SU-DHL-6 (cell line): ENCODE measurements at regions not wholly inside any gene's neighbourhood (a gene's known extent, or its start where the extent isn't known, plus 50 kb on each side); places are given as distances from the start of the nearest gene placed in this dataset.

Source experiments
- H2AFZ ChIP-seq: fragments of 200-600 bp; sonication (generic); 2 replicates; pipeline ENCODE4 v1.6.1; 2014; ENCODE audit warnings: low read depth, mild to moderate bottlenecking, moderate library complexity, mixed read lengths, antibody characterized with exemption, low read length; ENCODE audit not compliant: severe bottlenecking
- H3F3A ChIP-seq: fragments of 200-600 bp; shearing (Covaris generic); 2 replicates; pipeline ENCODE4 v1.6.0; 2016; ENCODE audit warnings: antibody characterized with exemption, mild to moderate bottlenecking; ENCODE audit not compliant: insufficient read depth
- H3K27ac ChIP-seq: fragments of 200-600 bp; sonication (generic); 2 replicates; pipeline ENCODE4 v1.5.1; 2016; ENCODE audit warnings: low read depth, mild to moderate bottlenecking, low read length, moderate library complexity, mixed read lengths
- H3K27me3 ChIP-seq: fragments of 200-600 bp; sonication (generic), shearing (Covaris generic); 2 replicates; pipeline ENCODE4 v1.6.0; 2014; ENCODE audit warnings: mild to moderate bottlenecking, low read length
- H3K36me3 ChIP-seq: fragments of 200-600 bp; sonication (generic); 2 replicates; pipeline ENCODE4 v1.6.1; 2014; ENCODE audit warnings: mild to moderate bottlenecking, low read length, mixed read lengths
- H3K4me2 ChIP-seq: fragments of 300-600, 200-600 bp; shearing (Covaris generic), sonication (generic); 2 replicates; pipeline ENCODE4 v1.6.0; 2014; ENCODE audit warnings: low read length, low read depth, mild to moderate bottlenecking; ENCODE audit not compliant: poor library complexity, severe bottlenecking
- H3K4me3 ChIP-seq: fragments of 200-600 bp; sonication (generic); 2 replicates; pipeline ENCODE4 v1.5.1; 2014; ENCODE audit warnings: antibody characterized with exemption, low read length, mild to moderate bottlenecking, mixed read lengths; ENCODE audit not compliant: insufficient read depth, poor library complexity, severe bottlenecking
- H3K79me2 ChIP-seq: fragments of 200-600 bp; sonication (generic); 2 replicates; pipeline ENCODE4 v1.6.1; 2014; ENCODE audit warnings: mild to moderate bottlenecking, low read length, moderate library complexity; ENCODE audit not compliant: insufficient read depth
- H3K9ac ChIP-seq: fragments of 200-600 bp; sonication (generic); 2 replicates; pipeline ENCODE4 v1.7.0; 2014; ENCODE audit warnings: mild to moderate bottlenecking, low read length
- H3K9me2 ChIP-seq: fragments of 200-600 bp; sonication (generic); replicated peaks from 2 replicates; pipeline ENCODE4 v1.6.1; 2014; ENCODE audit warnings: low read length; ENCODE audit not compliant: insufficient read depth
- H3K9me3 ChIP-seq: fragments of 200-600 bp; sonication (generic); 2 replicates; pipeline ENCODE4 v1.6.1; 2014; ENCODE audit warnings: low read length, mixed read lengths; ENCODE audit not compliant: insufficient read depth
- H4K20me1 ChIP-seq: fragments of 200-600 bp; sonication (generic); 2 replicates; pipeline ENCODE4 v1.6.1; 2014; ENCODE audit warnings: low read depth, mild to moderate bottlenecking, antibody characterized with exemption, low read length, moderate library complexity, mixed read lengths
- CTCF ChIP-seq: fragments of 200-600 bp; sonication (generic); IDR thresholded peaks from one replicate; pipeline ENCODE4 v1.5.1; 2017; ENCODE audit warnings: antibody characterized with exemption, mild to moderate bottlenecking, low read length, moderate library complexity; ENCODE audit not compliant: insufficient read depth, poor library complexity, severe bottlenecking
- EZH2phosphoT487 ChIP-seq: fragments of 200-600 bp; sonication (generic), shearing (Covaris generic); conservative IDR thresholded peaks from 2 replicates; pipeline ENCODE4 v1.6.1; 2018; ENCODE audit warnings: mild to moderate bottlenecking, antibody characterized with exemption, low read length, moderate library complexity, mixed read lengths

- Histone ChIP-seq H3K27ac (no peak overlapping the region), H2AFZ (no peak overlapping the region), H3K9ac (no peak overlapping the region), H3K79me2 (no peaks in the 10 kb centered on the region), H3F3A (no peaks in the 10 kb centered on the region), H4K20me1 (no peaks in the 10 kb centered on the region), H3K4me2 (no peak overlapping the region), H3K27me3 (no peaks in the 10 kb centered on the region), H3K9me2 (no peaks in the 10 kb centered on the region), H3K36me3 (no peaks in the 10 kb centered on the region), H3K9me3 (no peaks in the 10 kb centered on the region), H3K4me3 (no peak overlapping the region)
- TF ChIP-seq CTCF (no peak), EZH2phosphoT487 (no peak)
Observed at GRCh38 chr2:120964819-120965218, 229.2 kb downstream of the GLI2 start.

DNA sequence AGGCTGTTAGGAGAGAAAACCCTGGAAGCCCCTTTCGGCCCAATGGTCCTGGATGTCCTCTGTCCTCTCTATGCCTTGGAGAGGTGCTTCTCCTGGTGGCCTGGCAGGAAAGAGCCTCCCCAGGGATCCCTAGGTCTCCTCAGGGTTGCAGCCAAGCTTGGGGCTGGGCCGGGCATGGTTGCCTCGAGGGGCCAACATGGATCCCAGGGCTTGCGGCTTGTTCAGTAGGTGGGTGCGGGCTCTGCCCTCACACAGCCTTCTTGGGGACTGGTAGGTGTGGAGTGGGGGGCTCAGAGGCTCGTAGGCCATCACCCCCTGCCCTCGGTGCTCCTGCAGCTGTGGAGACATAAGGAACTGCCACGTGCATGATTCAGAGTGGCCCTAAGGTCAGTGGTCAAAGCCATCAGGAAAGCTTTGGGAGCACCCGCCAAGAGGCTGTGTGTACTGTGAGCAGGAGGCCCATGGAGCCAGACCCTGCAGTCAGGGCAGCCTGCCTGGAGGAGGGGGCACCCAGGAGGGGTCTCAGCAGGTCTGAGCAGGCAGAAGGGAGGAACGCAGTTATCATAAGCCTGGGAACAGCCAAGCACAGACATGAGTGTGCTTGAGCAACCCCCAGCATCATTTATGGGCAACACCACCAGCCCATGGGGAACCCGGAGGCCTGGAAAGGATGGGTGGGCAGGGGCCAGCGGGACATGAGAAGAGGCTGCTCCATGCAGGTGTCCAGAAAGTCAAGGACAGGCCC is 231.0 kb downstream of the GLI2 start:
- Histone ChIP-seq H3K79me2 (no peaks in the 10 kb centered on the region), H3K36me3 (no peaks in the 10 kb centered on the region), H3K9ac (no peak overlapping the region), H2AFZ (no peak overlapping the region), H3K4me2 (no peak overlapping the region), H3K9me3 (no peaks in the 10 kb centered on the region), H4K20me1 (no peaks in the 10 kb centered on the region), H3K4me3 (no peak overlapping the region), H3F3A (no peaks in the 10 kb centered on the region), H3K27me3 (no peaks in the 10 kb centered on the region), H3K27ac (no peak overlapping the region), H3K9me2 (no peaks in the 10 kb centered on the region)
- TF ChIP-seq CTCF, result no peak
- TF ChIP-seq EZH2phosphoT487, result no peak

DNA sequence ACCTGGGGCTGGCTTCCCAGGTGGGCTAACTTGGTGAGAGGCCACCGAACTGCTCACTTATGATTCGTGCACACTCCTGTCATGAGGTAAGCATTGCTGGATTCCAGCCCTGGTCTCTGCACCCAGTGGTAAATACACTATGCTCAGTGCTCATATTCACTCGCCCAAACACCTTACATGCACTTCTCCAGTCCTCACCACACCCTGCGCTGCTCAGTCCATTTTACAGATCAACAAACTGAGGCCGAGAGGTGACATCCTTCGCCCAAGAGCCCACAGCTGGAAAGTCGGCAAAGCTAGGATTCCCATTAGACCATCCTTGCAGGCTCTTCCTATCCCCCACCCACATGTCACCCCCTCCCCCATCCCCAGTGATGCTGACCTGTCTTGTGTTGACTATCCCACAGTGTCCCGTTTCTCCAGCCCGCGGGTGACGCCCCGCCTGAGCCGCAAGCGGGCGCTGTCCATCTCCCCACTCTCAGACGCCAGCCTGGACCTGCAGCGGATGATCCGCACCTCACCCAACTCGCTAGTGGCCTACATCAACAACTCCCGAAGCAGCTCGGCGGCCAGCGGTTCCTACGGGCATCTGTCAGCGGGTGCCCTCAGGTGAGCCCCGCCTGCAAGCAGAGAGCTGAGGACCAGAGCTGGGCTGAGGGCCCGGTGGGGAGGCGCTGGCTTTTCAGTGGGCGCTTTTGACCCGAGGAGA is 232.8 kb downstream of the GLI2 start:
- Histone ChIP-seq H3K27me3 (no peaks in the 10 kb centered on the region), H4K20me1 (no peaks in the 10 kb centered on the region), H3K27ac (no peak overlapping the region), H3K79me2 (no peaks in the 10 kb centered on the region), H3K4me3 (no peak overlapping the region), H3K4me2 (no peak overlapping the region), H2AFZ (no peak overlapping the region), H3F3A (no peaks in the 10 kb centered on the region), H3K9me3 (no peaks in the 10 kb centered on the region), H3K9ac (no peak overlapping the region), H3K9me2 (no peaks in the 10 kb centered on the region), H3K36me3 (no peaks in the 10 kb centered on the region)
- TF ChIP-seq CTCF (no peak), EZH2phosphoT487 (no peak)
